OCI-LY3 (cell line): ENCODE measurements at regions not wholly inside any gene's neighbourhood (a gene's known extent, or its start where the extent isn't known, plus 50 kb on each side); places are given as distances from the start of the nearest gene placed in this dataset.

Experiments used
- H2AFZ ChIP-seq: fragments of 200-600, 300-600 bp; shearing (Covaris generic); 2 replicates; pipeline ENCODE4 v1.6.0; 2014; ENCODE audit warnings: antibody characterized with exemption, low read depth, low read length
- H3K27ac ChIP-seq: fragments of 200-600, 300-600 bp; sonication (generic); 2 replicates; pipeline ENCODE4 v1.5.1; 2014; ENCODE audit warnings: mild to moderate bottlenecking, low read length, moderate library complexity, mixed read lengths
- H3K27me3 ChIP-seq: fragments of 200-600, 300-600 bp; sonication (generic); 2 replicates; pipeline ENCODE4 v1.6.1; 2014; ENCODE audit warnings: low read depth, low read length, mixed read lengths
- H3K36me3 ChIP-seq: fragments of 200-600, 300-600 bp; sonication (generic); replicated peaks from 2 replicates; pipeline ENCODE3; 2014; ENCODE audit warnings: low read depth, low read length, mixed read lengths
- H3K4me1 ChIP-seq: fragments of 300-600, 200-600 bp; sonication (generic); 2 replicates; pipeline ENCODE4 v1.6.1; 2014; ENCODE audit warnings: low read length, mixed read lengths
- H3K4me2 ChIP-seq: fragments of 200-600, 300-600 bp; sonication (generic); 2 replicates; pipeline ENCODE4 v1.6.1; 2014; ENCODE audit warnings: low read length, mixed read lengths
- H3K4me3 ChIP-seq: fragments of 300-600, 200-600 bp; sonication (generic); 2 replicates; pipeline ENCODE4 v1.5.1; 2014; ENCODE audit warnings: antibody characterized with exemption, mild to moderate bottlenecking, low read length, moderate library complexity
- H3K79me2 ChIP-seq: fragments of 300-600, 200-600 bp; shearing (Covaris generic); 2 replicates; pipeline ENCODE4 v1.6.1; 2014; ENCODE audit warnings: mild to moderate bottlenecking, low read length, mixed read lengths
- H3K9ac ChIP-seq: fragments of 300-600, 200-600 bp; shearing (Covaris generic); 2 replicates; pipeline ENCODE4 v1.6.0; 2014; ENCODE audit warnings: mild to moderate bottlenecking, low read length, moderate library complexity
- H3K9me3 ChIP-seq: fragments of 200-600, 300-600 bp; shearing (Covaris generic); 2 replicates; pipeline ENCODE4 v1.6.1; 2014; ENCODE audit warnings: low read length, mixed read lengths; ENCODE audit not compliant: insufficient read depth
- H4K20me1 ChIP-seq: fragments of 200-600, 300-600 bp; sonication (generic); 2 replicates; pipeline ENCODE4 v1.6.1; 2016; ENCODE audit warnings: low read length, mixed read lengths; ENCODE audit not compliant: insufficient read depth
- CTCF ChIP-seq: fragments of 200-600, 300-600 bp; sonication (generic); IDR thresholded peaks from 2 replicates; pipeline ENCODE4 v1.5.1; 2014; ENCODE audit warnings: antibody characterized with exemption, low read length, low read depth
- EZH2phosphoT487 ChIP-seq: fragments of 200-600 bp; shearing (Covaris generic); IDR thresholded peaks from 2 replicates; pipeline ENCODE4 v1.6.1; 2018; ENCODE audit warnings: antibody characterized with exemption, mixed run types, low read depth

- H3K9me3 ChIP-seq, result no peaks in the 10 kb centered on the region
- TF ChIP-seq CTCF (no peak), EZH2phosphoT487 (no peak)
- H3K4me1 ChIP-seq, result no peaks in the 10 kb centered on the region
- no peak overlapping the region for H2AFZ ChIP-seq
- no peak overlapping the region for H3K4me3 ChIP-seq
- H3K9ac ChIP-seq, result no peak overlapping the region
- H3K36me3 ChIP-seq, result no peaks in the 10 kb centered on the region
- H3K4me2 ChIP-seq, result no peak overlapping the region
- H3K79me2 ChIP-seq, result no peaks in the 10 kb centered on the region
- no peaks in the 10 kb centered on the region for H4K20me1 ChIP-seq
- no peaks in the 10 kb centered on the region for H3K27me3 ChIP-seq
- no peak overlapping the region for H3K27ac ChIP-seq
Measured at GRCh38 chr2:56505885-56506284, 322.1 kb downstream of the CCDC85A start.

- no peak overlapping the region for H2AFZ ChIP-seq
- H3K4me1 ChIP-seq, result no peaks in the 10 kb centered on the region
Measured at GRCh38 chr2:56508662-56509061, 324.9 kb downstream of the CCDC85A start.

GRCh38 chr2:56510610-56511009, 326.8 kb downstream of the CCDC85A start:
- Histone ChIP-seq H3K27ac (no peak overlapping the region), H2AFZ (no peak overlapping the region), H3K4me3 (no peak overlapping the region), H3K79me2 (no peaks in the 10 kb centered on the region), H3K36me3 (no peaks in the 10 kb centered on the region), H4K20me1 (no peaks in the 10 kb centered on the region), H3K4me2 (no peak overlapping the region), H3K9me3 (no peaks in the 10 kb centered on the region), H3K27me3 (no peaks in the 10 kb centered on the region), H3K9ac (no peak overlapping the region), H3K4me1 (no peaks in the 10 kb centered on the region)
- TF ChIP-seq EZH2phosphoT487 (no peak), CTCF (no peak)

More at GRCh38 chr2:56508662-56509061, 324.9 kb downstream of the CCDC85A start:
- Histone ChIP-seq H3K9ac (no peak overlapping the region), H3K27me3 (no peaks in the 10 kb centered on the region), H3K27ac (no peak overlapping the region), H3K9me3 (no peaks in the 10 kb centered on the region), H4K20me1 (no peaks in the 10 kb centered on the region), H3K36me3 (no peaks in the 10 kb centered on the region), H3K79me2 (no peaks in the 10 kb centered on the region), H3K4me3 (no peak overlapping the region), H3K4me2 (no peak overlapping the region)
- no peak for TF ChIP-seq CTCF
- TF ChIP-seq EZH2phosphoT487, result no peak

- H3K9me3 ChIP-seq, result no peaks in the 10 kb centered on the region
Measured at GRCh38 chr2:56515399-56515798, 331.6 kb downstream of the CCDC85A start.

More at GRCh38 chr2:56515399-56515798, 331.6 kb downstream of the CCDC85A start:
- Histone ChIP-seq H3K9ac (no peak overlapping the region), H2AFZ (no peak overlapping the region), H3K79me2 (no peaks in the 10 kb centered on the region), H3K27ac (no peak overlapping the region), H3K4me1 (no peaks in the 10 kb centered on the region), H3K36me3 (no peaks in the 10 kb centered on the region), H3K4me3 (no peak overlapping the region), H4K20me1 (no peaks in the 10 kb centered on the region), H3K27me3 (no peaks in the 10 kb centered on the region), H3K4me2 (no peak overlapping the region)
- TF ChIP-seq EZH2phosphoT487 (no peak), CTCF (no peak)
